Right renal pelvis (tissue), 4 donors: ENCODE measurements at regions not wholly inside any gene's neighbourhood (a gene's known extent, or its start where the extent isn't known, plus 50 kb on each side); places are given as distances from the start of the nearest gene placed in this dataset.

ENCODE experiments used
- DNase-seq, 4 donors: peaks; one replicate each; pipeline ENCODE4 v3.0.0-alpha.2; 2013; ENCODE audit warnings: low read depth in 4 of 4, low spot score in 3 of 4, missing footprints in 1 of 4

GRCh38 chr2:64220894-64221617 is 76.8 kb upstream of the PELI1 start:
- no peak for DNase-seq

- DNase-seq = no peak
These were observed 77.7 kb upstream of the PELI1 start for GRCh38 chr2:64221935-64222334.

- DNase-seq = no peak
These were observed 78.1 kb upstream of the PELI1 start for GRCh38 chr2:64222351-64222750.

- no peak for DNase-seq
These were observed 78.8 kb upstream of the PELI1 start for GRCh38 chr2:64223055-64223454.

- DNase-seq = no peak
These were observed 81.3 kb upstream of the PELI1 start for GRCh38 chr2:64225491-64225890.

- DNase-seq = no peak
These were observed 82.4 kb upstream of the PELI1 start for GRCh38 chr2:64226611-64227010.

GRCh38 chr2:64227603-64228125 is 83.4 kb upstream of the PELI1 start:
- DNase-seq = no peak

- DNase-seq = peak; percentile 68 to 82 (median 78)
These were observed 84.0 kb upstream of the PELI1 start for GRCh38 chr2:64228126-64228678.

- no peak for DNase-seq
These were observed 84.7 kb upstream of the PELI1 start for GRCh38 chr2:64228918-64229317.

GRCh38 chr2:64230540-64230939 is 86.3 kb upstream of the PELI1 start:
- no peak for DNase-seq

GRCh38 chr2:64232266-64232665 is 88.0 kb upstream of the PELI1 start:
- DNase-seq = no peak

GRCh38 chr2:64233376-64233922 is 89.2 kb upstream of the PELI1 start:
- no peak for DNase-seq

- no peak for DNase-seq
These were observed 89.9 kb upstream of the PELI1 start for GRCh38 chr2:64234150-64234549.

- DNase-seq = no peak
These were observed 90.6 kb upstream of the PELI1 start for GRCh38 chr2:64234785-64235184.

- no peak for DNase-seq
These were observed 93.0 kb upstream of the PELI1 start for GRCh38 chr2:64237266-64237665.

GRCh38 chr2:64238799-64239198 is 94.6 kb upstream of the PELI1 start:
- DNase-seq = no peak

GRCh38 chr2:64243081-64244036 is 99.1 kb upstream of the PELI1 start:
- DNase-seq = no peak

- DNase-seq = no peak
These were observed 99.8 kb upstream of the PELI1 start for GRCh38 chr2:64244037-64244416.

GRCh38 chr2:64245631-64246030 is 101.4 kb upstream of the PELI1 start:
- no peak for DNase-seq

- DNase-seq = no peak
These were observed 102.7 kb upstream of the PELI1 start for GRCh38 chr2:64246962-64247361.

GRCh38 chr2:64249426-64249825 is 105.2 kb upstream of the PELI1 start:
- DNase-seq = no peak
